K562 (cell line): ENCODE measurements at regions not wholly inside any gene's neighbourhood (a gene's known extent, or its start where the extent isn't known, plus 50 kb on each side); places are given as distances from the start of the nearest gene placed in this dataset.

Experiments used
- ATAC-seq: fragments of 200-7000 bp; cut with Tn5 transposase; 3 replicates; pipeline ENCODE4 v1.9.1; 2020; ENCODE audit warnings: moderate library complexity
- BruUV-seq: library from RNA; stranded (reverse); fragments of 400-500 nt; replicated peaks from 2 replicates; lab custom pipeline; 2021; lab: Mats Ljungman, UMichigan
- CTCF ChIA-PET: fragments of 300-600 bp; formaldehyde crosslinking; extraction: SDS; loops from one replicate; lab custom pipeline; 2021; ENCODE audit warnings: low intra/inter-chr PET ratio; lab: Yijun Ruan, JAX
- POLR2A ChIA-PET: fragments of 300-600, 350-650 bp; sonication (Branson Sonifier 250); formaldehyde crosslinking; extraction: SDS; loops from one replicate; lab custom pipeline; 2021; ENCODE audit warnings: antibody characterized with exemption, inconsistent platforms; lab: Yijun Ruan, JAX
- DNase-seq, 4 experiments: peaks; one replicate each; pipeline versions ENCODE4 v3.0.0 to v3.0.0-alpha.2; 2011 to 2018; ENCODE audit warnings: low spot score in 3 of 4, mixed read lengths in 3 of 4; ENCODE audit errors: extremely low read depth in 1 of 4
- FAIRE-seq: peaks from 2 replicates; lab custom pipeline; 2011; peaks lifted over from hg19 to GRCh38; lab: Jason Lieb, UNC
- H2AFZ ChIP-seq: 2 replicates; pipeline ENCODE4 v1.6.0; 2011; ENCODE audit warnings: low read depth, low read length, control low read depth, inconsistent platforms
- H3K27ac ChIP-seq: fragments of 200-600 bp; 3 replicates; pipeline ENCODE4 v1.8.0; 2011; ENCODE audit warnings: low read depth, mild to moderate bottlenecking, control low read depth, inconsistent platforms, low read length, moderate library complexity, mixed read lengths; ENCODE audit errors: extremely low read depth
- H3K27me3 ChIP-seq, 2 experiments: fragments of 300-600 bp in 1 of 2; 2 replicates in 1 of 2; 3 replicates in 1 of 2; pipeline versions ENCODE4 v1.6.0 to v1.8.0; 2011; ENCODE audit warnings: inconsistent platforms in 2 of 2, low read length in 2 of 2, mild to moderate bottlenecking in 1 of 2, mixed read lengths in 1 of 2, moderate library complexity in 1 of 2; ENCODE audit not compliant: control insufficient read depth in 2 of 2, insufficient read depth in 2 of 2
- H3K36me3 ChIP-seq: fragments of 300-600 bp; 3 replicates; pipeline ENCODE4 v1.8.0; 2011; ENCODE audit warnings: mild to moderate bottlenecking, low read length, inconsistent platforms; ENCODE audit not compliant: control insufficient read depth, insufficient read depth
- H3K4me1 ChIP-seq, 2 experiments: fragments of 200-600 bp in 1 of 2; replicated peaks in 1 of 2; 2 replicates in 1 of 2; 3 replicates in 1 of 2; pipeline versions ENCODE4 v1.5.1 to v1.8.0; 2011; ENCODE audit warnings: inconsistent platforms in 2 of 2, low read length in 2 of 2, mild to moderate bottlenecking in 1 of 2, mixed read lengths in 1 of 2, moderate library complexity in 1 of 2; ENCODE audit not compliant: control insufficient read depth in 2 of 2, insufficient read depth in 2 of 2
- H3K4me2 ChIP-seq: 2 replicates; pipeline ENCODE4 v1.6.1; 2011; ENCODE audit warnings: low read length, control low read depth, inconsistent platforms, mixed read lengths; ENCODE audit not compliant: insufficient read depth
- H3K4me3 ChIP-seq: fragments of 200-600 bp; sonication (generic), shearing (Covaris generic); 2 replicates; pipeline ENCODE4 v1.5.1; 2016; ENCODE audit warnings: control low read depth, inconsistent platforms
- H3K79me2 ChIP-seq: fragments of 200-600 bp; 3 replicates; pipeline ENCODE4 v1.8.0; 2011; ENCODE audit warnings: low read length, inconsistent platforms; ENCODE audit not compliant: control insufficient read depth, insufficient read depth
- H3K9ac ChIP-seq, 2 experiments: 2 replicates each; pipeline versions ENCODE4 v1.6.0 to v1.6.1; 2011; ENCODE audit warnings: low read depth in 2 of 2, low read length in 2 of 2, control low read depth in 1 of 2, inconsistent platforms in 1 of 2, mild to moderate bottlenecking in 1 of 2, mixed read lengths in 1 of 2; ENCODE audit not compliant: insufficient read depth in 1 of 2
- H3K9me1 ChIP-seq: one replicate; pipeline ENCODE4 v1.6.0; 2011; ENCODE audit warnings: inconsistent platforms, mild to moderate bottlenecking, low read length, moderate library complexity; ENCODE audit not compliant: control insufficient read depth, insufficient read depth
- H3K9me3 ChIP-seq: replicated peaks from 2 replicates; pipeline ENCODE4 v1.5.1; 2011; ENCODE audit warnings: low read depth, low read length, inconsistent platforms; ENCODE audit not compliant: control insufficient read depth, insufficient read depth
- H4K20me1 ChIP-seq: replicated peaks from 2 replicates; pipeline ENCODE4 v1.6.1; 2011; ENCODE audit warnings: low read length, inconsistent platforms, mixed read lengths; ENCODE audit not compliant: control insufficient read depth, insufficient read depth
- CHD7 ChIP-seq: fragments of 200-600 bp; sonication (generic); IDR thresholded peaks from one replicate; pipeline ENCODE4 v1.6.1; 2012; ENCODE audit warnings: mild to moderate bottlenecking, low read depth, low read length, inconsistent platforms
- EHMT2 ChIP-seq: fragments of 450-650 bp; IDR thresholded peaks from 2 replicates; pipeline ENCODE4 v1.6.1; 2018; ENCODE audit warnings: antibody characterized with exemption
- HIVEP1 ChIP-seq: fragments of 250-450 bp; sonication (Bioruptor Pico); IDR thresholded peaks from 2 replicates; pipeline ENCODE4 v1.4.0; 2020; ENCODE audit warnings: mild to moderate bottlenecking
- KDM1A ChIP-seq, 2 experiments: fragments of 450-650 bp; IDR thresholded peaks; 2 replicates each; pipeline ENCODE4 v1.6.1; 2016; ENCODE audit warnings: mild to moderate bottlenecking in 2 of 2
- NCOA4 ChIP-seq: fragments of 450-650 bp; IDR thresholded peaks from 2 replicates; pipeline ENCODE4 v1.6.1; 2018; ENCODE audit warnings: mild to moderate bottlenecking; ENCODE audit not compliant: partially characterized antibody
- RAD51 ChIP-seq: fragments of 450-650 bp; IDR thresholded peaks from 2 replicates; pipeline ENCODE4 v1.7.1; 2016; ENCODE audit warnings: low read depth, mild to moderate bottlenecking, borderline replicate concordance
- SMAD2 ChIP-seq: fragments of 150-350 bp; IDR thresholded peaks from 2 replicates; pipeline ENCODE4 v1.6.1; 2014; ENCODE audit warnings: low read depth, mild to moderate bottlenecking, low read length
- STAT5B ChIP-seq: fragments of 250-450 bp; sonication (Bioruptor Pico); IDR thresholded peaks from 2 replicates; pipeline ENCODE4 v1.8.0; 2021; ENCODE audit warnings: mild to moderate bottlenecking, inconsistent platforms
- ZNF436 ChIP-seq: fragments of 250-450, 450-650 bp; sonication (Bioruptor Pico); formaldehyde crosslinking; IDR thresholded peaks from 2 replicates; pipeline ENCODE4 v1.7.0; 2020; ENCODE audit warnings: mild to moderate bottlenecking
- WGBS: fragments of 100-300 bp; shearing (Covaris generic); methylation state at CpG from one replicate; pipeline ENCODE4 v1.1.6; 2016; ENCODE audit warnings: low coverage, mixed read lengths; ENCODE audit not compliant: insufficient coverage; ENCODE audit errors: missing lambda C conversion rate; 5-methylcytosine and 5-hydroxymethylcytosine counted together
- in situ Hi-C: fragments of 300-500 bp; cut with MboI; formaldehyde crosslinking; loops from 4 replicates; pipeline ENCODE4 v1.15.0; 2018; ENCODE audit warnings: inconsistent platforms, mixed read lengths
- intact Hi-C: fragments of 100-400 bp; cut with micrococcal nuclease; formaldehyde crosslinking; loops from 2 replicates; pipeline ENCODE4 v1.14.2; 2022

DNA sequence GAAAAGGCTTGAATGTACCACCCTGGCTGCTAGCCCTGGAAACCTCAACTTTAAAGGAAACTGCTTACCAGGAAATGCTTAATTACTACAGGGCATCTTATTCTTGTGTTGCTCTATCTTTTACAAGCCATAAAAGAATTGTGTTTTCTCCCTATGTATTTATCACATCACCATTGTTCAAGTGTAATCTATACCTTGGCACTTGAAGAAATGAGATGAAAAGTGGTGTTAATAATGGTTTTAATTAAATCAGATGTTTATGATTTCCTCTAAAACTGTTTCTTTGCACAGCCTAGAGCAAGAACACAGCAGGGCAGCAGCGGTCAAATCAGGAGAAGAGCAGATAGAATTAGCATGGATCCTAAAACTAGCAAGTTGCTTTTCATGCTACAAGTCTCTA, 131.8 kb upstream of the RGMB start:
- FAIRE-seq (no peak), ATAC-seq (no peak), DNase-seq (no peak)
- Histone ChIP-seq H3K4me1 (no peaks in the 10 kb centered on the region), H3K4me2 (no peak overlapping the region), H4K20me1 (no peaks in the 10 kb centered on the region), H2AFZ (no peak overlapping the region), H3K9ac (no peak overlapping the region), H3K9me1 (no peaks in the 10 kb centered on the region), H3K4me3 (no peak overlapping the region), H3K79me2 (no peaks in the 10 kb centered on the region), H3K9me3 (no peaks in the 10 kb centered on the region), H3K27me3 (no peaks in the 10 kb centered on the region), H3K27ac (no peak overlapping the region), H3K36me3 (no peaks in the 10 kb centered on the region)
- in situ Hi-C loops (no loop called here), intact Hi-C loops (no loop called here)
- TF ChIP-seq RAD51 (no peak), ZNF436 (no peak), NCOA4 (no peak), EHMT2 (no peak), HIVEP1 (CRISPR knock-in tag) (no peak), STAT5B (CRISPR knock-in tag) (no peak), SMAD2 (no peak), CHD7 (no peak), KDM1A (IDR thresholded peaks at IDR 0.05) (no peak)
- 0% methylated on average over 1 of the region's 1 CpG for WGBS
- BruUV-seq, result no TSS peak
- CTCF ChIA-PET, result no interaction called here
- POLR2A ChIA-PET, result no interaction called here
